ENCODE measurements at regions not wholly inside any gene's neighbourhood (a gene's known extent, or its start where the extent isn't known, plus 50 kb on each side); places are given as distances from the start of the nearest gene placed in this dataset.
"Not testable (repeated sequence)": the region's sequence is repeated elsewhere in the genome, so short reads cannot be mapped to it uniquely, and the experiment has no call there.

DNA sequence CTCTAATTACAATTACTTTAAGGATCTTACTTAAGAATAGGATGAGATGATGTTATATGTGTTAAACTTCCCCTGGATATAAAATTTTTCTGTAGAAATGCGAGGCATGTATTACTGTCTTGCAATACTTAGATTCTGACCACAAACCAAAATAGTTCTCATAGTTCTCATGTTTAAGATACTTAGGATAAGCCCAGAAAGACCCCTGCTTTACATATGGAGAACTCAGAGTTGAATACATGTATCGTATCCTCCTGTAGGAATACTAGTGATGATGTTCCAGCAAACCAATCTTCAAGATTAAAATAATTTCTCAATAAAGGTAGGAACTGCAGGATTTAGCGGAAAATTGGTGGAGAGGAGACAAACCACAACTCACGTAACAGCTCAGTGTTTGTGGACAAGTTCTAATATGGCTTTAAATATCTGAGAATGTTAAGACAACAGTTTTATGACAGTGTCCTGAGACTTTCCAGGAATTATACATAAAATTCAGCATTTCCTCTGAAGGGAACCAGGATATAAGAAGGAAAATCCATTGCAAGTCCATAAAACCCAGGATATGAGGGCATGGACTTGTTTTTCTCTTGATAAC lies 114.7 kb upstream of the CRY1 start:
- Mint-ChIP-seq H3K4me3 (no peak overlapping the region), H3K27me3 (no peaks in the 10 kb centered on the region), H3K9me3 (peaks cover 4 to 13% of the 10 kb centered on the region in 2 donors), H3K4me1 (no peaks in the 10 kb centered on the region), H3K27ac (no peak overlapping the region)
- ATAC-seq (no peak), DNase-seq (no peak)

GRCh38 chr12:107209700-107210099 lies 116.4 kb upstream of the CRY1 start:
- DNase-seq, H3K27ac Mint-ChIP-seq, ATAC-seq, H3K4me1 Mint-ChIP-seq, H3K27me3 Mint-ChIP-seq, H3K4me3 Mint-ChIP-seq: not testable (repeated sequence)
- peaks cover 4 to 13% of the 10 kb centered on the region in 2 donors for H3K9me3 Mint-ChIP-seq

DNA sequence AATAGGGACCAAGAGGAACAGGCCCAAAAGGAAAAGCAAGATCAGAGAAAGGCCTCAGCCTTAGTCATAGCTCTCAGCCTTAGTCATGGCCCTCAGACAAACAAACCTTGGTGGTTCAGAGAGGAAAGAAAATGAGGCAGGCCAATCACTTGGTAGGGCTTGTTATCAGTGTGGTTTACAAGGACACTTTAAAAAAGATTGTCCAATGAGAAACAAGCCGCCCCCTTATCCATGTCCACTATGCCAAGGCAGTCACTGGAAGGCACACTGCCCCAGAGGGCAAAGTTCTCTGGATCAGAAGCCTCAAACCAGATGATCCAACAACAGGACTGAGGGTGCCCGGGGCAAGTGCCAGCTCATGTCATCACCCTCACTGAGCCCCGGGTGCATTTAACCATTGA lies 121.0 kb upstream of the CRY1 start:
- not testable (repeated sequence) for H3K27ac Mint-ChIP-seq, H3K4me1 Mint-ChIP-seq, H3K4me3 Mint-ChIP-seq, H3K27me3 Mint-ChIP-seq
- H3K9me3 Mint-ChIP-seq: peaks cover 4 to 13% of the 10 kb centered on the region in 2 donors
- ATAC-seq (peak; percentile 91), DNase-seq (peak; percentile 9 to 29)

- not testable (repeated sequence) for H3K27ac Mint-ChIP-seq, H3K4me1 Mint-ChIP-seq, ATAC-seq, H3K9me3 Mint-ChIP-seq, H3K4me3 Mint-ChIP-seq, DNase-seq
- H3K27me3 Mint-ChIP-seq: peaks cover 11% of the 10 kb centered on the region
Measured at GRCh38 chr12:107216411-107216810, 123.1 kb upstream of the CRY1 start.

GRCh38 chr12:107219301-107219700 lies 126.0 kb upstream of the CRY1 start:
- Mint-ChIP-seq H3K4me3 (no peak overlapping the region), H3K27ac (no peak overlapping the region), H3K9me3 (no peaks in the 10 kb centered on the region), H3K27me3 (peaks cover 25% of the 10 kb centered on the region), H3K4me1 (peaks cover 4% of the 10 kb centered on the region)
- no peak for DNase-seq
- ATAC-seq: no peak

- no peaks in the 10 kb centered on the region for H3K9me3 Mint-ChIP-seq
- ATAC-seq: peak; percentile 89
- no peak overlapping the region for H3K4me3 Mint-ChIP-seq
- peaks cover 25% of the 10 kb centered on the region for H3K27me3 Mint-ChIP-seq
- H3K4me1 Mint-ChIP-seq: peaks cover 4% of the 10 kb centered on the region
- DNase-seq: no peak
- H3K27ac Mint-ChIP-seq: no peak overlapping the region
Measured at GRCh38 chr12:107221913-107222312, 128.6 kb upstream of the CRY1 start.

DNA sequence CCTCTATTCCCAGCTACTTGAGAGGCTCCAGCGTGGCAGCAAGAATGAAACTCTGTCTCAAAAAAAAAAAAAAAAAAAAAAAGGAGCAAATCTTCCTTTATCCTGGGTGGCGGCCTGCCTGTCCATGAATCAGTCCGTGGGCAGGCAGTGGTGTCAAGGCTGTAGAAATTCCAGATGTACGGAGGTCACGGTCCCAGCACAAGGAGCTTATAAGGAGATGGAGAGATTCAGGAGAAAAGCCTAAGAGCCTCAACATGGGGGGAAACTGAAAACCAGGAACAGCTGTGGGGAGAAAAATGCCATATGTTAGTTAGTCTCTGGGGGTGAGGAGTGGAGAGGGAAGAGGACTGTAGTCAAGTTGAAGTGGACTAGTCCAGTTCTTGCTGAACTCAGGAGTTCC lies 130.5 kb upstream of the CRY1 start:
- Mint-ChIP-seq H3K27me3 (peaks cover 25% of the 10 kb centered on the region), H3K27ac (no peak overlapping the region), H3K4me3 (no peak overlapping the region), H3K4me1 (peaks cover 4% of the 10 kb centered on the region), H3K9me3 (no peaks in the 10 kb centered on the region)
- ATAC-seq (no peak), DNase-seq (no peak)

- ATAC-seq (no peak), DNase-seq (no peak)
- Mint-ChIP-seq H3K4me3 (no peak overlapping the region), H3K9me3 (no peaks in the 10 kb centered on the region), H3K4me1 (peaks cover 4% of the 10 kb centered on the region), H3K27me3 (peaks cover 22% of the 10 kb centered on the region), H3K27ac (no peak overlapping the region)
Measured at GRCh38 chr12:107225635-107226034, 132.3 kb upstream of the CRY1 start.

DNA sequence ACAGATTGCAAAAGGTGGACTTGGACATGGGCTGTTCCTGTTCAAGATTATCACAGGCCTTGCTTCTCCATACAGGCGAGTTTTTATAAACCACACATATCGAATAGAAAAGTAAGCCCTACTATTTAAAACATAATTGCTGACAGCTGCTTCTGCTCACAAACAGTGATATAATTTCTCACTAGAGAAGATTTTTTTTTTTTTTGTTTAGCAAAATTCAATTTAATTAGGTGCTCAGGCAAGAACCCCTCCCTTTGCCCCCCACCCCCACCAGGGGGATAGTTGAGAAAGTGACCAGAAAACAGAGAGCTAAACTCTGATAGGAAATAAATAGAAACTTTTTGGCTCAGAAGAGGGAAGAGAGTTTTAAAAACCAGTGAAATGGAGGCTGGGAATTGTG lies 132.8 kb upstream of the CRY1 start:
- Mint-ChIP-seq H3K4me1 (peaks cover 4% of the 10 kb centered on the region), H3K27me3 (peaks cover 17% of the 10 kb centered on the region), H3K4me3 (no peak overlapping the region), H3K9me3 (no peaks in the 10 kb centered on the region), H3K27ac (no peak overlapping the region)
- ATAC-seq (no peak), DNase-seq (no peak)

DNA sequence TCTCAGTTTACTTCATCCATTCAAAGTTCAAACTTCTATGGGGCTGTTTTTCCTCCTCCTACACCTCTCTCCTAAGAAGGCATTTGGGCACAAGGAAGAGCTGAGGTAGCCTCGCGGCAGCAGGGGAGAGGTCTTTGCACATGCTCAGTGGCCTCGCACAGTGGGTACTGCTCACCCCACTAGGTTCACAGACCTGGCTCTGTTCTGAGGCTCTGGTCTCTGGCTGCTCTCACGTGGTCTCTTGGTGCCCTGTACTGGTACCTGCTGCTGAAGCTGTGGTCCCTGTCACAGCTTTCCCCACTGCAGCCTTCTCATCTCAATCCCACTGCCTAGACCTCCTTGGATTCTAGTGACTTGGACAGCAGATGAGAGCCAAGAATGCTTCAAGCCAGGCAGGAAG lies 134.7 kb upstream of the CRY1 start:
- Mint-ChIP-seq H3K27ac (no peak overlapping the region), H3K9me3 (no peaks in the 10 kb centered on the region), H3K4me3 (no peak overlapping the region), H3K4me1 (no peaks in the 10 kb centered on the region), H3K27me3 (peaks cover under 1% of the 10 kb centered on the region)
- DNase-seq (no peak), ATAC-seq (no peak)

DNA sequence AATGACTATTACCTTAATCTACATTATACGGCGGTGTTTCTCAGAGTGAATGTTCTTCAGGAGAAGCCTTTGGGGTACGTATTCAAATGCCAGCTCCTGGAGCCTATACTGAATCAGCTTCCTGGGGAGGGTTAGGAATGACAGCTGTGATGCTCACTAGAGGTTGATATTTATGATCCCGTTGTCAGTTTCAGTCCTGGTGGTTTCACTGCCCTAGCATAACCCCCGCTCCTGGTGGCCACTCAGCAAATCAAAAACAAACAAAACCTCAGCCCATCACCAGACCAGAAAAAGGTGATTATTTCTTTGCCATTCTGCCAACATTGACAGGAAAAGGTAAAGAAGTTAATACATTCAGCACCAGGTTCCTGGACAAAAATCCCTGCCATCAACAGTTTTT lies 136.5 kb upstream of the CRY1 start:
- DNase-seq (no peak), ATAC-seq (no peak)
- Mint-ChIP-seq H3K4me3 (no peak overlapping the region), H3K4me1 (no peaks in the 10 kb centered on the region), H3K27me3 (no peaks in the 10 kb centered on the region), H3K27ac (no peak overlapping the region), H3K9me3 (no peaks in the 10 kb centered on the region)

DNA sequence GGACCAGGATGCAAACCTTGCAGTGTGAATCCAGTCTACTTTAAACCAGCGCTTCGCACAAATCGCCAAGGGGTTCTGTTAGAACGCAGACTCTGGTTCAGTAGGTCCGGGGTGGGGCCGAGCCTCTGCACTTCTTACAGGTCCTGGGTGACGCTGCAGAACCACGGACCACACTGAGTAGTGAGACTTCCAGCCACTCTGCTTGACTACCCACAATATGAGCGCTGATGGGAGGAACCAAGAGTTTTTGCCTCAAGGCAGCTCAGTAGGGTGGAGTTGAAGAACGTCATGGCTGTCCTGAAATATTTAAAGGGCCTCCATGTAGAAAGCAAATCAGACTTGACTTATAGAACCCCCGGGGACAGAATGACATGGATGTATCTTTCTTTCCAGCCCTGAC lies 138.0 kb upstream of the CRY1 start:
- Mint-ChIP-seq H3K27me3 (no peaks in the 10 kb centered on the region), H3K4me3 (no peak overlapping the region), H3K4me1 (peaks cover 5% of the 10 kb centered on the region), H3K27ac (no peak overlapping the region), H3K9me3 (no peaks in the 10 kb centered on the region)
- DNase-seq (no peak), ATAC-seq (no peak)

DNA sequence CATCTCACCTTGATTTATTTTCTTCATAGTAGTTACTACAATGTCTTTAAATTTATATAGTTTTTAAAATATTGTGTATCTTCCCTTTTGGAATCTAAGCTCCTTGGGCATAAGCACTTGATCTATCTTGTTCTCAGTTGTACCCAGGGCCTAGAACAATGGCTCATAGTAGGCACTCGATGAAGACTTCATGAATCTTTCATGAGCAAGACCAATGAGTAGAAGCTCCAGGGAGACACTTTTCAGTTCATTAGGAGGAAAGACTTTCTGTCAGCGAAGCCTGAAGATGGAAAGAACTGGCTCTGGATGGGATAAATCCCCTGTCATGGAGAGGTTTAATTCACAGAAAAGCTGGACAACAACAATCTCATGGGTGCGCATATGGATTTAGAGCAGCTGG lies 140.2 kb upstream of the CRY1 start:
- H3K27ac Mint-ChIP-seq: no peak overlapping the region
- H3K4me3 Mint-ChIP-seq: no peak overlapping the region
- no peaks in the 10 kb centered on the region for H3K9me3 Mint-ChIP-seq
- DNase-seq: no peak
- ATAC-seq: no peak
- H3K27me3 Mint-ChIP-seq: no peaks in the 10 kb centered on the region
- peaks cover 19% of the 10 kb centered on the region for H3K4me1 Mint-ChIP-seq

- peaks cover 19% of the 10 kb centered on the region for H3K4me1 Mint-ChIP-seq
- H3K9me3 Mint-ChIP-seq: no peaks in the 10 kb centered on the region
- no peak overlapping the region for H3K27ac Mint-ChIP-seq
- ATAC-seq (no peak), DNase-seq (no peak)
- H3K27me3 Mint-ChIP-seq: no peaks in the 10 kb centered on the region
- H3K4me3 Mint-ChIP-seq: no peak overlapping the region
Measured at GRCh38 chr12:107235600-107235999, 142.3 kb upstream of the CRY1 start.

DNA sequence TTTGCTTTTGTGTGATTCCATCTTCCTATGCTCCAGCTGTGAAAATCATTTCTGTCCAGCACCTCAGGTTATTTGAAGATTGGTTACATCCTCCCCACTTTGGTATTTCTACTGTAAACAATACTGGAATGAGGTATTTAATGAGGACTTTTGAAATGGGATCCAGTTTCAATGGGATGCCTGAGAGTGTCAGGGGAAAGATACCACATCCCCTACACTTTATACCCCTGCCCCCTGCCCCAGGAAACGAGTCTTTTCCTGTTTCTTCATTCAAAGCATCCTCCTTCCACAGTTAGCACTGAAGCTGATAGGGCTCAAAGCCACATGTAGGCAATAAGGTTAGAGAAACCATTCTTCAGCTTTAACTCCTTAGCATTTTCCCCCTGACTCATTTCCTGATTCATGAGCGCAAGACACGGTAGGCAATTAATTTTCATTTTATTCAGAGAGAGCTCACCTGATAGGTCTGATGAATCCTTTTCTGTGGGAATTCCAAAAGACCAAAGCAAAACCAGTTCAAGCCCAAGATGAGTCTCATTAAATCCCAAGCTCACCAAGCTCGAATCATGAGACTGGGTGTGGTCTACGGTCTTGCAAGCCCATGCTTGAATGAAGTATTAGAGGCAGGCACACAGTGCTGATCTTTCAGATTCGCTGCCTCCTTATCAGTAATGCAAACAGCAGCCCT lies 143.6 kb upstream of the CRY1 start:
- DNase-seq: no peak
- H3K27me3 Mint-ChIP-seq: no peaks in the 10 kb centered on the region
- no peak overlapping the region for H3K4me3 Mint-ChIP-seq
- no peak overlapping the region for H3K27ac Mint-ChIP-seq
- peak; percentile 48 for ATAC-seq
- peaks cover 19% of the 10 kb centered on the region for H3K4me1 Mint-ChIP-seq
- no peaks in the 10 kb centered on the region for H3K9me3 Mint-ChIP-seq

DNA sequence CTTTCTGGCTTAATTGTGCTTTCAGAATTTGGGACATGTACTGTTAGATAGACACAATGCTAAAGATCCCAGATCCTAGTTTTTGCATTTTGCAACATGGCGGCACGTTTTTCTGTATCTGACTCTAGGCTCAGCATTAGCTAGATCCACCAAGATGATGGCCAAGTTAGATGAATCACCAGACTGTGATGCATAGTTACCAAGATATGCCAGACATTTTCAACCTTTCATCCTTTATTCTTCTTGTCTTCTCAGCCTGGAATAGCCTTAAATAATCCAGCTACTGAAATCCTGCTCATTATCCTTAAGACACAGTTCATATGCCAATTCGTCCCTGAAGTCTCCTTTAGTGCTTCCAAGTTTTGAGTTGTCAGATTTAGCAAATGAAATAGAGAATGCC lies 144.9 kb upstream of the CRY1 start:
- Mint-ChIP-seq H3K4me3 (no peak overlapping the region), H3K27ac (no peak overlapping the region), H3K9me3 (no peaks in the 10 kb centered on the region), H3K4me1 (peaks cover 23% of the 10 kb centered on the region), H3K27me3 (peaks cover 12% of the 10 kb centered on the region)
- no peak for DNase-seq
- no peak for ATAC-seq

GRCh38 chr12:107241411-107241810 lies 148.1 kb upstream of the CRY1 start:
- Mint-ChIP-seq H3K27me3 (peaks cover 25% of the 10 kb centered on the region), H3K9me3 (no peaks in the 10 kb centered on the region), H3K4me1 (peaks cover 18% of the 10 kb centered on the region), H3K4me3 (no peak overlapping the region), H3K27ac (no peak overlapping the region)
- DNase-seq (no peak), ATAC-seq (no peak)

Measured in stimulated activated naive CD8-positive, alpha-beta T cell treated with anti-CD3 and anti-CD28 coated beads, Interleukin-15, amount 100 ng/mL, for 72 hours (primary cell).